ENCODE measurements at regions not wholly inside any gene's neighbourhood (a gene's known extent, or its start where the extent isn't known, plus 50 kb on each side); places are given as distances from the start of the nearest gene placed in this dataset.

DNA sequence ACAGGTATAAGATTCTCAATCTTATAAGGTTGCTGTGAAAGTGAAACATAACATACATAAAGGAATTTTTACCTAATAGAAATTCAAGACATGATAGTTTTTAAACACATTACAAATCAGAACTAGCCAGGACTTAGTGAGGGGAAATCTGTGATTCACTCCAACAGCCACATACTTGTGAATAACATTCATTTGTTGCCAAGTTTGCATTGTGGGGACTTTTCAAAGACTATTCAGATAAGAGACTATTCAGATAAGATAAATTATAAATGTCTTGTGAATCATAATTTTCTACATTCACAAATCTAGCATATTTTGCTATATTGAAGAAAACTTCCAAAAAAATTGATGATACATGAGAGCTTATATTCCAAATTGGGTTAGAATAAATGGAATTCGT is 345.3 kb upstream of the CDH20 start:
- H3K4me1 ChIP-seq (ENCODE audit: insufficient read depth, low read length, severe bottlenecking) = no peaks in the 10 kb centered on the region
- H3F3A ChIP-seq (ENCODE audit: insufficient read depth, low read length) = no peaks in the 10 kb centered on the region
- H3K36me3 ChIP-seq (ENCODE audit: insufficient read depth, low read length) = no peaks in the 10 kb centered on the region
- TF ChIP-seq EZH2 (IDR thresholded peaks at IDR 0.05; ENCODE audit: borderline replicate concordance, low read length) = no peak
- TF ChIP-seq, protein P1, sequence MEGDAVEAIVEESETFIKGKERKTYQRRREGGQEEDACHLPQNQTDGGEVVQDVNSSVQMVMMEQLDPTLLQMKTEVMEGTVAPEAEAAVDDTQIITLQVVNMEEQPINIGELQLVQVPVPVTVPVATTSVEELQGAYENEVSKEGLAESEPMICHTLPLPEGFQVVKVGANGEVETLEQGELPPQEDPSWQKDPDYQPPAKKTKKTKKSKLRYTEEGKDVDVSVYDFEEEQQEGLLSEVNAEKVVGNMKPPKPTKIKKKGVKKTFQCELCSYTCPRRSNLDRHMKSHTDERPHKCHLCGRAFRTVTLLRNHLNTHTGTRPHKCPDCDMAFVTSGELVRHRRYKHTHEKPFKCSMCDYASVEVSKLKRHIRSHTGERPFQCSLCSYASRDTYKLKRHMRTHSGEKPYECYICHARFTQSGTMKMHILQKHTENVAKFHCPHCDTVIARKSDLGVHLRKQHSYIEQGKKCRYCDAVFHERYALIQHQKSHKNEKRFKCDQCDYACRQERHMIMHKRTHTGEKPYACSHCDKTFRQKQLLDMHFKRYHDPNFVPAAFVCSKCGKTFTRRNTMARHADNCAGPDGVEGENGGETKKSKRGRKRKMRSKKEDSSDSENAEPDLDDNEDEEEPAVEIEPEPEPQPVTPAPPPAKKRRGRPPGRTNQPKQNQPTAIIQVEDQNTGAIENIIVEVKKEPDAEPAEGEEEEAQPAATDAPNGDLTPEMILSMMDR (IDR thresholded peaks at IDR 0.05; ENCODE audit: low read length) = no peak
- no peaks in the 10 kb centered on the region for H3K9me2 ChIP-seq (ENCODE audit: low read depth, low read length)
- no peak overlapping the region for H3K4me2 ChIP-seq (ENCODE audit: low read length)
- H2AFZ ChIP-seq (ENCODE audit: low read length) = no peak overlapping the region
- H3K9ac ChIP-seq (ENCODE audit: low read length) = no peak overlapping the region
- H3K4me3 ChIP-seq (ENCODE audit: low read depth, low read length, poor library complexity, severe bottlenecking) = no peak overlapping the region
- no peak overlapping the region for H3K27ac ChIP-seq (ENCODE audit: low read depth, low read length, poor library complexity, severe bottlenecking)
- H4K20me1 ChIP-seq (ENCODE audit: insufficient read depth, low read length) = no peaks in the 10 kb centered on the region
- no peaks in the 10 kb centered on the region for H3K79me2 ChIP-seq (ENCODE audit: insufficient read depth, low read length)
- H3K27me3 ChIP-seq (ENCODE audit: insufficient read depth, low read length) = no peaks in the 10 kb centered on the region
- H3K9me3 ChIP-seq (ENCODE audit: low read length) = peaks cover 9% of the 10 kb centered on the region; the same call in 1 of the 2 replicates

DNA sequence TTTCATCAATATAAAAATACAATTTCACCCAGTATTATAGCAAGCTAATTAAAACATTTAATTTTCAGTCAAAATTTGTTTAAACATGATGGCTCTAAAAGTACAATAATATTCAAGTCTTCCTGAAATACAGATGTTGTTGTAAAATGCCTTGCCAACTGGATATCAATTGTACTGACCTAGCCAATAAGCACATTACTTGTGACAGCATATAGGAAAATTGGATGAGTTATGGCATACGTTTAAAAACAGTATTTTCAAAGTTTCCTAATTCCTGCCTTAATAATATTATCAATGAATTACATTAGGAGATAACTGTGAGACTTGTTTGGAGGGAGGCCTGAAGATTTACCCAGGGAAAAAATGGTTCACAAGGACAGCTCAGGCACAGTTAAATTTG is 336.9 kb upstream of the CDH20 start:
- Histone ChIP-seq H3K9ac (ENCODE audit: low read length) (no peak overlapping the region), H3K36me3 (ENCODE audit: insufficient read depth, low read length) (no peaks in the 10 kb centered on the region), H2AFZ (ENCODE audit: low read length) (no peak overlapping the region), H3K9me3 (ENCODE audit: low read length) (0 out of 2 replicates have a peak, but pooled peaks cover 3% of the 10 kb centered on the region), H3K4me3 (ENCODE audit: low read depth, low read length, poor library complexity, severe bottlenecking) (no peak overlapping the region), H3K79me2 (ENCODE audit: insufficient read depth, low read length) (no peaks in the 10 kb centered on the region), H3K27ac (ENCODE audit: low read depth, low read length, poor library complexity, severe bottlenecking) (no peak overlapping the region), H3K27me3 (ENCODE audit: insufficient read depth, low read length) (no peaks in the 10 kb centered on the region), H4K20me1 (ENCODE audit: insufficient read depth, low read length) (no peaks in the 10 kb centered on the region), H3K4me2 (ENCODE audit: low read length) (no peak overlapping the region), H3K4me1 (ENCODE audit: insufficient read depth, low read length, severe bottlenecking) (peaks cover 2% of the 10 kb centered on the region), H3F3A (ENCODE audit: insufficient read depth, low read length) (no peaks in the 10 kb centered on the region), H3K9me2 (ENCODE audit: low read depth, low read length) (no peaks in the 10 kb centered on the region)
- TF ChIP-seq EZH2 (IDR thresholded peaks at IDR 0.05; ENCODE audit: borderline replicate concordance, low read length) = no peak
- TF ChIP-seq, protein P1 (IDR thresholded peaks at IDR 0.05; ENCODE audit: low read length) = no peak

GRCh38 chr18:60996822-60997221 is 336.4 kb upstream of the CDH20 start:
- H3F3A ChIP-seq (ENCODE audit: insufficient read depth, low read length) = no peaks in the 10 kb centered on the region
- H3K9me2 ChIP-seq (ENCODE audit: low read depth, low read length) = no peaks in the 10 kb centered on the region

More at GRCh38 chr18:60996822-60997221, 336.4 kb upstream of the CDH20 start:
- Histone ChIP-seq H3K4me3 (ENCODE audit: low read depth, low read length, poor library complexity, severe bottlenecking) (no peak overlapping the region), H2AFZ (ENCODE audit: low read length) (no peak overlapping the region), H3K4me1 (ENCODE audit: insufficient read depth, low read length, severe bottlenecking) (peaks cover 7% of the 10 kb centered on the region), H3K36me3 (ENCODE audit: insufficient read depth, low read length) (no peaks in the 10 kb centered on the region), H3K79me2 (ENCODE audit: insufficient read depth, low read length) (no peaks in the 10 kb centered on the region), H3K27ac (ENCODE audit: low read depth, low read length, poor library complexity, severe bottlenecking) (no peak overlapping the region), H3K27me3 (ENCODE audit: insufficient read depth, low read length) (no peaks in the 10 kb centered on the region), H3K9ac (ENCODE audit: low read length) (no peak overlapping the region), H3K9me3 (ENCODE audit: low read length) (0 out of 2 replicates have a peak, but pooled peaks cover 3% of the 10 kb centered on the region), H3K4me2 (ENCODE audit: low read length) (no peak overlapping the region), H4K20me1 (ENCODE audit: insufficient read depth, low read length) (no peaks in the 10 kb centered on the region)
- TF ChIP-seq, protein P1 (IDR thresholded peaks at IDR 0.05; ENCODE audit: low read length) = no peak
- TF ChIP-seq EZH2 (IDR thresholded peaks at IDR 0.05; ENCODE audit: borderline replicate concordance, low read length) = no peak

Measured in OCI-LY1 (cell line).